Astrocyte of the spinal cord (primary cell): ENCODE measurements at regions not wholly inside any gene's neighbourhood (a gene's known extent, or its start where the extent isn't known, plus 50 kb on each side); places are given as distances from the start of the nearest gene placed in this dataset.
"Not testable (repeated sequence)": the region's sequence is repeated elsewhere in the genome, so short reads cannot be mapped to it uniquely, and the experiment has no call there.

Experiments used
- DNase-seq: peaks from one replicate; pipeline ENCODE4 v3.0.0; 2011; ENCODE audit warnings: low read depth, low spot score
- H3K4me3 ChIP-seq: 2 replicates; pipeline ENCODE4 v1.5.1; 2011; ENCODE audit warnings: low read depth, mild to moderate bottlenecking, low read length, moderate library complexity
- in situ Hi-C: cut with HindIII; loops from 2 replicates; pipeline ENCODE4 v1.10.0; 2017; ENCODE audit warnings: low sequenced_read_pairs
- TF ChIP-seq, protein P1 (sequence below): IDR thresholded peaks from 2 replicates; pipeline ENCODE4 v1.5.1; 2012; ENCODE audit warnings: low read depth, mild to moderate bottlenecking, low read length, inconsistent platforms

DNA sequence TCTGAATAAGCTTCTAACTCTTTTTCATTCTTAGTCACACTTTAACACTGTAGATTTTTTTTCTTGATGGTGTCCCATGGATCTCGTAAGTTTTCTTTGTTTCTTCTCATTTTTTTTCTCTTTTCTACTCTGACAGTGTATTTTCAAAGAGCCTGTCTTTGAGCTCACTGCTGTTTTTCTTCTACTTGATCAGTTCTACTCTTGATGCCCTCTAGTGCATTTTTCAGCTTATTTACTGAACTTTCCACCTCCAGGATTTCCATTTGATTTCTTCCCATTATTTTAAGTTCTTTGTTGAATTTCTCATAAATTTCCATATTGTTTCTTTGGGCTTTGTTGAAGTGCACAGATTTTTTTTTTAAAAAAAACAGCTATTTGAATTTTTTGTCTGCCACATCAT is 2641.1 kb upstream of the DEFB115 start:
- TF ChIP-seq, protein P1, sequence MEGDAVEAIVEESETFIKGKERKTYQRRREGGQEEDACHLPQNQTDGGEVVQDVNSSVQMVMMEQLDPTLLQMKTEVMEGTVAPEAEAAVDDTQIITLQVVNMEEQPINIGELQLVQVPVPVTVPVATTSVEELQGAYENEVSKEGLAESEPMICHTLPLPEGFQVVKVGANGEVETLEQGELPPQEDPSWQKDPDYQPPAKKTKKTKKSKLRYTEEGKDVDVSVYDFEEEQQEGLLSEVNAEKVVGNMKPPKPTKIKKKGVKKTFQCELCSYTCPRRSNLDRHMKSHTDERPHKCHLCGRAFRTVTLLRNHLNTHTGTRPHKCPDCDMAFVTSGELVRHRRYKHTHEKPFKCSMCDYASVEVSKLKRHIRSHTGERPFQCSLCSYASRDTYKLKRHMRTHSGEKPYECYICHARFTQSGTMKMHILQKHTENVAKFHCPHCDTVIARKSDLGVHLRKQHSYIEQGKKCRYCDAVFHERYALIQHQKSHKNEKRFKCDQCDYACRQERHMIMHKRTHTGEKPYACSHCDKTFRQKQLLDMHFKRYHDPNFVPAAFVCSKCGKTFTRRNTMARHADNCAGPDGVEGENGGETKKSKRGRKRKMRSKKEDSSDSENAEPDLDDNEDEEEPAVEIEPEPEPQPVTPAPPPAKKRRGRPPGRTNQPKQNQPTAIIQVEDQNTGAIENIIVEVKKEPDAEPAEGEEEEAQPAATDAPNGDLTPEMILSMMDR = no peak
- in situ Hi-C loops = no loop called here

DNA sequence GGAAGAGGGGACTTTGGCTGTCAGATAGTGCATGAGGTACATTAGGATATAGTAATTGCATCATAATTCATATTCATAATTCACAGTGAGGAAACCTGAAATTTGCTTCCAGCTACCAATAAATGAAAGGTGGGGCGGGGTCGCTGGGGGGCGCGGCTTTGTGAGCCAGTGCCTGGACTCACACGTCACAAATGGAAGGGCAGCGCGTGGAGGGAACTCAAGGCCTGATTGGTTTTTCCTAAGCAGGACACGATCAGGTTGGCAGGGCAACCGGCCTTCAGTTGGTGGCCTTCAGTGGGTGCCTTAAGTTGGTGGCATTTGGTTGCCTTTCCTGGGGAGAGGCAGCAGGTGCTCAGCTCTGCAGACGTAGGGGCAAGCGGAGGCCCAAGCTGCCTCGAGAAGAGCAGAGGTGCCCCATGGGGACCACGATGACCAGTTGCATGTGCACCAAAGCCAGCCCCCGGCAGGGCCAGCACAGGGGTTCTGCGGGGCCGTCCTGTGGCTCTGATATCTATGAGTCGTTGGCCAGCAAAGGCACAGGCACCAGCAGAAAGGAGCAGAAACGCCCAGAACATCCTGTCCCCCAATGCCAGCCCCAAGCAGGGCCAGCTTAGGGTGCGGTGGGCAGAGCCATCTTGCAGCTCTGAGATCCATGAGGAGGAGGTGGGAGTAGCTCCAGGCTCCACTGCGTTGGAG is 2637.4 kb upstream of the DEFB115 start:
- H3K4me3 ChIP-seq, DNase-seq, in situ Hi-C loops: not testable (repeated sequence)

More for the DNA sequence above, 2641.1 kb upstream of the DEFB115 start:
- H3K4me3 ChIP-seq = no peak overlapping the region
- no peak for DNase-seq

DNA sequence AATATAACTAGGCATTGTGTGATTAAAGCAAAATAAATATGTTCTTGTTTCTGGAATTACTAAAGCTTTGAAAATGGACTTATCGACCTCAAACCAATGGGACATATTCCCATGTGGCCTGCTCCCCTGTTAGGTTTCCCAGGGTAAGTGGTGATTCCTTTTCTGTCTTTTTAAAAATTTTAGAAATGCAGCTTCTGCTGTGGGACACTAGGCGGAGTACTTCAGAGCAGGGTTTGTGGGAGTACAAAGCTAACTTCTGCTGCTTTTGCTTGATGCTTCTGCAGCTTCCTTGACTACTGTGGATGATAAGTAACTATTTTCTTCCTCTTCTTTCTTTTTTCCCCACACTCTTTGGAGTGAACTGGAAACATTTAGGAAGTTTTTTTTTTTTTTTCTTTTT is 2632.4 kb upstream of the DEFB115 start:
- H3K4me3 ChIP-seq, in situ Hi-C loops, DNase-seq: not testable (repeated sequence)

DNA sequence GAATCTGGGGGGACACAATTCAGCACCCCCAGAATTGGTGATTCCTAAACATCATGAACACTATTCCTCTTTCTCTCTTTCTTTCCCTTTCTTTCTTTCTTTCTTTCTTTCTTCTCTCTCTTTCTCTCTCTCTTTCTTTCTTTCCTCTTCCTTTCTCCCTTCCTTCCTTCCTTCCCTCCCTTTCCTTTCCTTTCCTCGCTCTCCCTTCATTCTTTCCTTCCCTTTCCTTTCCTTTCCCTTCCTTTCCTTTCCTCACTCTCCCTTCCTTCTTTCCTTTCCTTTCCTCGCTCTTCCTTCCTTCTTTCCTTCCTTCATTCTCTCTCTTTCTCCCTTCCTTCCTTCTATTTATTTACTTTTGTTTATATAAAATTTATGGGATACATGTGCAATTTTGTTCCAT is 2616.6 kb upstream of the DEFB115 start:
- DNase-seq, in situ Hi-C loops: not testable (repeated sequence)

More for the DNA sequence above, 2616.6 kb upstream of the DEFB115 start:
- H3K4me3 ChIP-seq = not testable (repeated sequence)
